HepG2 (cell line): ENCODE measurements at regions not wholly inside any gene's neighbourhood (a gene's known extent, or its start where the extent isn't known, plus 50 kb on each side); places are given as distances from the start of the nearest gene placed in this dataset.

ENCODE experiments used
- ATAC-seq: fragments of 200-7000 bp; cut with Tn5 transposase; 3 replicates; pipeline ENCODE4 v1.9.1; 2020; ENCODE audit warnings: mild to moderate bottlenecking, moderate library complexity
- BruUV-seq: library from RNA; stranded (reverse); fragments of 400-500 nt; replicated peaks from 2 replicates; lab custom pipeline; 2021; lab: Mats Ljungman, UMichigan
- CTCF ChIA-PET: fragments of 300-600 bp; formaldehyde crosslinking; extraction: SDS; loops from one replicate; lab custom pipeline; 2021; ENCODE audit warnings: low total read pairs, inconsistent platforms, low intra/inter-chr PET ratio; lab: Yijun Ruan, JAX
- POLR2A ChIA-PET: fragments of 350-600 bp; sonication (Branson Sonifier 250); formaldehyde crosslinking; loops from one replicate; lab custom pipeline; 2020; ENCODE audit warnings: antibody characterized with exemption, inconsistent platforms; lab: Yijun Ruan, JAX
- DNase-seq: peaks from one replicate; pipeline ENCODE4 v3.0.0-alpha.2; 2015; ENCODE audit warnings: low spot score
- FAIRE-seq: peaks from 3 replicates; lab custom pipeline; 2011; peaks lifted over from hg19 to GRCh38; lab: Jason Lieb, UNC
- H2AFZ ChIP-seq: one replicate; pipeline ENCODE4 v1.6.1; 2011; ENCODE audit warnings: low read length, inconsistent platforms
- H3K27ac ChIP-seq: fragments of 300-600 bp; 3 replicates; pipeline ENCODE4 v1.8.0; 2011; ENCODE audit warnings: mixed run types, mild to moderate bottlenecking, mixed read lengths, low read length, inconsistent platforms; ENCODE audit not compliant: insufficient read depth; ENCODE audit errors: extremely low read length
- H3K27me3 ChIP-seq, 2 experiments: fragments of 200-600 bp in 1 of 2; 2 replicates in 1 of 2; 3 replicates in 1 of 2; pipeline versions ENCODE4 v1.6.0 to v1.8.0; 2011; ENCODE audit warnings: low read length in 2 of 2, mild to moderate bottlenecking in 2 of 2, moderate library complexity in 2 of 2, inconsistent platforms in 1 of 2; ENCODE audit not compliant: insufficient read depth in 2 of 2, control insufficient read depth in 1 of 2
- H3K36me3 ChIP-seq, 2 experiments: fragments of 200-600 bp in 1 of 2; replicated peaks in 1 of 2; 2 replicates in 1 of 2; 3 replicates in 1 of 2; pipeline versions ENCODE4 v1.5.1 to v1.8.0; 2011; ENCODE audit warnings: low read length in 2 of 2, inconsistent platforms in 1 of 2; ENCODE audit not compliant: insufficient read depth in 2 of 2, control insufficient read depth in 1 of 2
- H3K4me1 ChIP-seq: 2 replicates; pipeline ENCODE4 v1.5.1; 2012; ENCODE audit warnings: low read length, inconsistent platforms; ENCODE audit not compliant: insufficient read depth
- H3K4me2 ChIP-seq: 2 replicates; pipeline ENCODE4 v1.6.0; 2011; ENCODE audit warnings: low read depth, low read length, inconsistent platforms
- H3K4me3 ChIP-seq, 3 experiments: fragments of 200-600 bp in 1 of 3; sonication (generic), shearing (Covaris generic) in 1 of 3; replicated peaks in 1 of 3; 2 replicates each; pipeline ENCODE4 v1.5.1; 2011 to 2016; ENCODE audit warnings: low read length in 3 of 3, inconsistent platforms in 2 of 3, low read depth in 2 of 3, mild to moderate bottlenecking in 2 of 3, control low read depth in 1 of 3, mixed read lengths in 1 of 3; ENCODE audit not compliant: insufficient read depth in 1 of 3
- H3K79me2 ChIP-seq: one replicate; pipeline ENCODE4 v1.6.1; 2011; ENCODE audit warnings: low read length, inconsistent platforms; ENCODE audit not compliant: insufficient read depth
- H3K9ac ChIP-seq: 2 replicates; pipeline ENCODE4 v1.6.0; 2011; ENCODE audit warnings: mild to moderate bottlenecking, low read depth, low read length, inconsistent platforms; ENCODE audit not compliant: insufficient read depth
- H3K9me3 ChIP-seq: 2 replicates; pipeline ENCODE4 v1.5.1; 2012; ENCODE audit warnings: mild to moderate bottlenecking, low read length
- H4K20me1 ChIP-seq: 2 replicates; pipeline ENCODE4 v1.6.0; 2011; ENCODE audit warnings: inconsistent platforms, mild to moderate bottlenecking, low read length, moderate library complexity; ENCODE audit not compliant: insufficient read depth
- HIVEP1 ChIP-seq: sonication (generic); formaldehyde crosslinking; IDR thresholded peaks from 2 replicates; pipeline ENCODE4 v1.4.0; 2020; ENCODE audit warnings: mild to moderate bottlenecking, missing genetic modification reagents
- HMGXB3 ChIP-seq: sonication (generic); formaldehyde crosslinking; IDR thresholded peaks from 2 replicates; pipeline ENCODE4 v1.4.0; 2020; ENCODE audit warnings: missing genetic modification reagents, borderline replicate concordance
- IKZF4 ChIP-seq: sonication (generic); formaldehyde crosslinking; IDR thresholded peaks from 2 replicates; pipeline ENCODE4 v1.5.1; 2020; ENCODE audit warnings: borderline replicate concordance, mild to moderate bottlenecking, low read depth, missing genetic modification reagents; ENCODE audit errors: not compliant biosample characterization
- MXD4 ChIP-seq: IDR thresholded peaks from 2 replicates; pipeline ENCODE4 v1.6.1; 2016; ENCODE audit warnings: mild to moderate bottlenecking, missing biosample characterization, missing genetic modification reagents
- NFE2 ChIP-seq: sonication (generic); formaldehyde crosslinking; IDR thresholded peaks from 2 replicates; pipeline ENCODE4 v1.4.0; 2020; ENCODE audit warnings: missing genetic modification reagents
- SIX4 ChIP-seq: sonication (generic); formaldehyde crosslinking; IDR thresholded peaks from 2 replicates; pipeline ENCODE4 v1.4.0; 2020; ENCODE audit warnings: missing genetic modification reagents
- SNAPC2 ChIP-seq: sonication (generic); formaldehyde crosslinking; IDR thresholded peaks from 2 replicates; pipeline ENCODE4 v1.8.1; 2022; ENCODE audit warnings: mild to moderate bottlenecking, missing genetic modification reagents
- TRAFD1 ChIP-seq: sonication (generic); formaldehyde crosslinking; IDR thresholded peaks from 2 replicates; pipeline ENCODE4 v1.5.1; 2020; ENCODE audit warnings: missing genetic modification reagents, mild to moderate bottlenecking, borderline replicate concordance
- YEATS4 ChIP-seq: sonication (generic); formaldehyde crosslinking; IDR thresholded peaks from 2 replicates; pipeline ENCODE4 v1.4.0; 2020; ENCODE audit warnings: missing genetic modification reagents, borderline replicate concordance
- ZBTB25 ChIP-seq: IDR thresholded peaks from 2 replicates; pipeline ENCODE4 v1.6.1; 2018; ENCODE audit warnings: missing genetic modification reagents
- ZNF543 ChIP-seq: sonication (generic); formaldehyde crosslinking; IDR thresholded peaks from 2 replicates; pipeline ENCODE4 v1.4.0; 2020; ENCODE audit warnings: mild to moderate bottlenecking, missing genetic modification reagents
- WGBS: methylation state at CpG from one replicate; pipeline ENCODE4 v1.1.6; 2017; ENCODE audit warnings: low lambda C conversion rate; 5-methylcytosine and 5-hydroxymethylcytosine counted together
- in situ Hi-C: cut with HindIII; loops from 2 replicates; pipeline ENCODE4 v1.10.0; 2017; ENCODE audit warnings: low pct_unique_long_range_greater_than_20kb; ENCODE audit not compliant: extremely low pct_ligation_motif_present
- intact Hi-C: fragments of 100-400 bp; cut with micrococcal nuclease; formaldehyde crosslinking; loops from one replicate; pipeline ENCODE4 v1.10.0; 2022; ENCODE audit not compliant: unreplicated experiment

GRCh38 chr6:96725296-96725695 is 112.0 kb downstream of the GPR63 start (continued):
- TF ChIP-seq HMGXB3 (CRISPR knock-in tag) (no peak), HIVEP1 (CRISPR knock-in tag) (no peak), TRAFD1 (CRISPR knock-in tag) (no peak), ZNF543 (CRISPR knock-in tag) (no peak)
- TF ChIP-seq, all 625 proteins: peak for 0

- Histone ChIP-seq H3K4me1 (no peaks in the 10 kb centered on the region), H3K4me3 (no peak overlapping the region), H4K20me1 (no peaks in the 10 kb centered on the region), H3K27ac (no peak overlapping the region), H3K9me3 (no peaks in the 10 kb centered on the region), H3K4me2 (no peak overlapping the region), H3K36me3 (no peaks in the 10 kb centered on the region), H3K79me2 (no peaks in the 10 kb centered on the region), H3K27me3 (no peaks in the 10 kb centered on the region; a peak in 1 of 5 replicates), H2AFZ (no peak overlapping the region), H3K9ac (no peak overlapping the region)
- BruUV-seq = no TSS peak
- intact Hi-C loops = no loop called here
- WGBS = 13% methylated on average over 3 of the region's 4 CpGs
- POLR2A ChIA-PET = no interaction called here
- in situ Hi-C loops = no loop called here
- no peak for ATAC-seq
- FAIRE-seq = no peak
- no peak for DNase-seq
- CTCF ChIA-PET = no interaction called here
- TF ChIP-seq ZBTB25 (CRISPR knock-in tag) (no peak), IKZF4 (CRISPR knock-in tag) (no peak), MXD4 (CRISPR knock-in tag) (no peak), NFE2 (CRISPR knock-in tag) (no peak), SNAPC2 (CRISPR knock-in tag) (no peak), SIX4 (no peak), YEATS4 (CRISPR knock-in tag) (no peak)
These were observed 112.6 kb downstream of the GPR63 start for GRCh38 chr6:96724641-96725040.
